ENCODE measurements at regions not wholly inside any gene's neighbourhood (a gene's known extent, or its start where the extent isn't known, plus 50 kb on each side); places are given as distances from the start of the nearest gene placed in this dataset.

- H3K9me3 ChIP-seq (ENCODE audit: insufficient read depth, low read depth), result no peaks in the 10 kb centered on the region
- ChIA-PET POLR2A (ENCODE audit: unreplicated experiment) (no interaction called here), CTCF (no interaction called here)
- intact Hi-C loops (cut with micrococcal nuclease; ENCODE audit: unreplicated experiment), result no loop called here
- no peaks in the 10 kb centered on the region for H3K4me1 ChIP-seq (replicated peaks; ENCODE audit: insufficient read depth)
- no peak overlapping the region for H3K4me3 ChIP-seq
- no TSS peak for BruUV-seq (replicated peaks)
- TF ChIP-seq EZH2 (IDR thresholded peaks at IDR 0.05; ENCODE audit: low read depth) (no peak), CTCF (conservative IDR thresholded peaks at IDR 0.05) (no peak)
- no peaks in the 10 kb centered on the region for H3K36me3 ChIP-seq (ENCODE audit: low read depth)
- H3K27me3 ChIP-seq (ENCODE audit: insufficient read depth, low read depth), result no peaks in the 10 kb centered on the region
- no peak overlapping the region for H3K27ac ChIP-seq
- H3K9me2 ChIP-seq (ENCODE audit: insufficient read depth), result no peaks in the 10 kb centered on the region
- H2AFZ ChIP-seq, result no peak overlapping the region
- H4K20me1 ChIP-seq (ENCODE audit: insufficient read depth), result no peaks in the 10 kb centered on the region
- no peak for DNase-seq
- no peak overlapping the region for H3K4me2 ChIP-seq
- H3F3A ChIP-seq (ENCODE audit: insufficient read depth, low read depth), result no peaks in the 10 kb centered on the region
- H3K79me2 ChIP-seq (ENCODE audit: low read depth), result no peaks in the 10 kb centered on the region
Observed at GRCh38 chr14:22417914-22418313, 171.1 kb downstream of the DAD1 start.

- Histone ChIP-seq H3K9me3 (ENCODE audit: insufficient read depth, low read depth) (no peaks in the 10 kb centered on the region), H3K4me2 (no peak overlapping the region), H3K27me3 (ENCODE audit: insufficient read depth, low read depth) (no peaks in the 10 kb centered on the region), H4K20me1 (ENCODE audit: insufficient read depth) (no peaks in the 10 kb centered on the region), H3K36me3 (ENCODE audit: low read depth) (no peaks in the 10 kb centered on the region), H3K9me2 (ENCODE audit: insufficient read depth) (no peaks in the 10 kb centered on the region), H3K79me2 (ENCODE audit: low read depth) (no peaks in the 10 kb centered on the region), H2AFZ (no peak overlapping the region), H3K4me1 (replicated peaks; ENCODE audit: insufficient read depth) (no peaks in the 10 kb centered on the region), H3F3A (ENCODE audit: insufficient read depth, low read depth) (no peaks in the 10 kb centered on the region), H3K27ac (no peak overlapping the region), H3K4me3 (no peak overlapping the region)
- ChIA-PET POLR2A (ENCODE audit: unreplicated experiment) (no interaction called here), CTCF (no interaction called here)
- intact Hi-C loops (cut with micrococcal nuclease; ENCODE audit: unreplicated experiment), result no loop called here
- no TSS peak for BruUV-seq (replicated peaks)
- no peak for TF ChIP-seq EZH2 (IDR thresholded peaks at IDR 0.05; ENCODE audit: low read depth)
- no peak for TF ChIP-seq CTCF (conservative IDR thresholded peaks at IDR 0.05)
- no peak for DNase-seq
Observed at GRCh38 chr14:22416193-22416592, 172.8 kb downstream of the DAD1 start.

DNA sequence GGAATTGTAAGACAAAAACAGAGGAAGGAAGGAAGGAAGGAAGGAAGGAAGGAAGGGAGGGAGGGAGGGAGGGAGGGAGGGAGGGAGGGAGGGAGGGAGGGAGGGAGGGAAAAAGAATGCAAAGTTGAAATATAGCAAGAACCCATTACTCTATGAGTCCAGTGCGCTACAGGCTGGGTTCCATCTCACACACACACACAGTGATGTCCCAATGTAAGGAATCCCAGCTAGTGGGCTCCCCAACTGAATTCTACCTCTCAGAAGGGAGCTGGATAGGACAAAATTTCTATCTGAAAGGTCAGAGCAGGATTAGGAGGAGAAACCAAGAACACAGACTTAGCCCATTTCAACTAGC lies 173.4 kb downstream of the DAD1 start:
- Histone ChIP-seq H3K9me2 (ENCODE audit: insufficient read depth) (no peaks in the 10 kb centered on the region), H4K20me1 (ENCODE audit: insufficient read depth) (no peaks in the 10 kb centered on the region), H2AFZ (no peak overlapping the region), H3K9me3 (ENCODE audit: insufficient read depth, low read depth) (no peaks in the 10 kb centered on the region), H3K79me2 (ENCODE audit: low read depth) (no peaks in the 10 kb centered on the region), H3K4me3 (no peak overlapping the region), H3K27me3 (ENCODE audit: insufficient read depth, low read depth) (no peaks in the 10 kb centered on the region), H3K4me1 (replicated peaks; ENCODE audit: insufficient read depth) (no peaks in the 10 kb centered on the region), H3K27ac (no peak overlapping the region), H3F3A (ENCODE audit: insufficient read depth, low read depth) (no peaks in the 10 kb centered on the region), H3K36me3 (ENCODE audit: low read depth) (no peaks in the 10 kb centered on the region), H3K4me2 (no peak overlapping the region)
- TF ChIP-seq EZH2 (IDR thresholded peaks at IDR 0.05; ENCODE audit: low read depth) (no peak), CTCF (conservative IDR thresholded peaks at IDR 0.05) (no peak)
- ChIA-PET CTCF (no interaction called here), POLR2A (ENCODE audit: unreplicated experiment) (no interaction called here)
- DNase-seq, result no peak
- BruUV-seq (replicated peaks), result no TSS peak
- intact Hi-C loops (cut with micrococcal nuclease; ENCODE audit: unreplicated experiment), result no loop called here

All from PC-9 (cell line).